ENCODE measurements at regions not wholly inside any gene's neighbourhood (a gene's known extent, or its start where the extent isn't known, plus 50 kb on each side); places are given as distances from the start of the nearest gene placed in this dataset.

DNA sequence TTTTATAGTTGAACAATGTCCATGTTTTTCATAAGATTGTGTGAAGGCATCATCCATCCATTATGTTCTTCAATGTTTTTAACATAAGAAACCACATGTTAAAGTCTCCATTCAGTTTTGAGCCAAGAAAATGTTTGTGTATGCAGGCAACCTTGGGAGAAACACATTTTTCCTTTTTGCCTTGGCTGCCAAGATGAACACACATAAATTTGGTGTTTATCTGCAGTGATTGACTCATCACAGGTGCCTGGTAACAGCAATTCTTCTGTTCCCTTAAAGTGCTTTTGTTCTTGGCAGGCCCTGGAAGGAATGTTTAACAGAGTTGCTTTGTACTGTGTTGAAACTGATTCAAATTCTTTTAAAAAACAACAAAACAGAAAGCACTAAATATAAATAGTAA lies 709.9 kb upstream of the ADGRL4 start:
- ChIA-PET POLR2A (ENCODE audit: partially characterized antibody) (no interaction called here), CTCF (ENCODE audit: partially characterized antibody) (no interaction called here)
- H2BK5ac ChIP-seq (ENCODE audit: low read depth, low read length), result no peak overlapping the region
- no peaks in the 10 kb centered on the region for H3K36me3 ChIP-seq (ENCODE audit: control insufficient read depth in 2 of 4, insufficient read depth in 4 of 4, low read length in 3 of 4)
- no peak overlapping the region for H2BK20ac ChIP-seq (ENCODE audit: low read length)
- H3K9ac ChIP-seq (replicated peaks in 1 of 4; ENCODE audit: extremely low read depth in 1 of 4, low read depth in 3 of 4, low read length in 3 of 4), result no peak overlapping the region
- DNase-seq (ENCODE audit: low read depth in 1 of 2, low spot score in 2 of 2), result no peak
- no peak overlapping the region for H3K4ac ChIP-seq (replicated peaks; ENCODE audit: insufficient read length, low read depth, low read length)
- peaks cover 6 to 14% of the 10 kb centered on the region in 2 experiments for H3K9me3 ChIP-seq (ENCODE audit: insufficient read depth in 2 of 2, low read depth in 1 of 2, low read length in 1 of 2)
- TF ChIP-seq SIX5 (IDR thresholded peaks at IDR 0.05; ENCODE audit: low read depth, low read length) (no peak), CHD7 (IDR thresholded peaks at IDR 0.05; ENCODE audit: insufficient replicate concordance, low read length) (peak; percentile 49)
- H3K4me3 ChIP-seq (ENCODE audit: extremely low read depth in 1 of 4, insufficient read depth in 2 of 4, low read depth in 3 of 4, low read length in 4 of 4), result peak overlapping the region in 1 of 4 experiments; percentile 31; a peak in 1 of 8 replicates
- H3K27me3 ChIP-seq (replicated peaks in 1 of 4; ENCODE audit: control insufficient read depth in 3 of 4, extremely low read depth in 1 of 4, insufficient read depth in 3 of 4, low read length in 3 of 4), result no peaks in the 10 kb centered on the region
- H3K79me1 ChIP-seq (ENCODE audit: low read depth, low read length), result no peaks in the 10 kb centered on the region
- no peak overlapping the region for H4K91ac ChIP-seq (replicated peaks; ENCODE audit: insufficient read length, low read length)
- no peak overlapping the region for H2BK120ac ChIP-seq (replicated peaks; ENCODE audit: low read depth, low read length)
- H3K4me2 ChIP-seq (ENCODE audit: insufficient read depth in 1 of 2, low read depth in 2 of 2, low read length in 2 of 2), result peak overlapping the region in 1 of 2 experiments; percentile 46; a peak in 1 of 4 replicates
- H3K23ac ChIP-seq (ENCODE audit: insufficient read length), result no peak overlapping the region
- no peak overlapping the region for H2AK5ac ChIP-seq (ENCODE audit: low read depth, low read length)
- no peak overlapping the region for H4K5ac ChIP-seq (ENCODE audit: insufficient read length, low read depth, low read length)
- H3K4me1 ChIP-seq (replicated peaks in 1 of 4; ENCODE audit: control insufficient read depth in 3 of 4, insufficient read depth in 4 of 4, low read length in 3 of 4), result peaks cover 0 to 8% (median 2%) of the 10 kb centered on the region in 4 experiments; a peak in 3 of 7 replicates
- no peak overlapping the region for H3K18ac ChIP-seq (ENCODE audit: extremely low read depth, low read length)
- no peak overlapping the region for H3K14ac ChIP-seq (ENCODE audit: insufficient read length)
- no peaks in the 10 kb centered on the region for H3K79me2 ChIP-seq (ENCODE audit: control insufficient read depth in 1 of 2, insufficient read depth in 2 of 2, low read length in 2 of 2)
- peak overlapping the region; percentile 74; the same call in 1 of the 2 replicates for H2AFZ ChIP-seq (ENCODE audit: low read length)
- no peaks in the 10 kb centered on the region for H3K23me2 ChIP-seq (ENCODE audit: low read depth, low read length)
- no peak overlapping the region for H2BK15ac ChIP-seq (ENCODE audit: low read length)
- FAIRE-seq, result no peak
- H4K20me1 ChIP-seq (replicated peaks in 1 of 2; ENCODE audit: control insufficient read depth in 1 of 2, insufficient read depth in 2 of 2, low read length in 2 of 2), result no peaks in the 10 kb centered on the region
- H3K56ac ChIP-seq (replicated peaks; ENCODE audit: insufficient read length, low read depth, low read length), result no peak overlapping the region
- no peak overlapping the region for H4K8ac ChIP-seq (ENCODE audit: extremely low read depth, insufficient read depth, low read length)
- no peak overlapping the region for H2BK12ac ChIP-seq (ENCODE audit: low read depth, low read length)
- no peak overlapping the region for H3K27ac ChIP-seq (ENCODE audit: low read depth, low read length)

All from H1 (cell line).